HG03039 (cell line): ENCODE measurements at regions not wholly inside any gene's neighbourhood (a gene's known extent, or its start where the extent isn't known, plus 50 kb on each side); places are given as distances from the start of the nearest gene placed in this dataset.
"Not testable (repeated sequence)": the region's sequence is repeated elsewhere in the genome, so short reads cannot be mapped to it uniquely, and the experiment has no call there.

Experiments used
- ATAC-seq: cut with Tn5 transposase; IDR thresholded peaks from one replicate; pipeline ENCODE4 v1.9.1; 2021; ENCODE audit warnings: mild to moderate bottlenecking, moderate library complexity; ENCODE audit not compliant: unreplicated experiment

- ATAC-seq = no peak
These were observed 104.5 kb upstream of the INTU start for GRCh38 chr4:127528302-127528701.

GRCh38 chr4:127529879-127530278 is 102.9 kb upstream of the INTU start:
- not testable (repeated sequence) for ATAC-seq

DNA sequence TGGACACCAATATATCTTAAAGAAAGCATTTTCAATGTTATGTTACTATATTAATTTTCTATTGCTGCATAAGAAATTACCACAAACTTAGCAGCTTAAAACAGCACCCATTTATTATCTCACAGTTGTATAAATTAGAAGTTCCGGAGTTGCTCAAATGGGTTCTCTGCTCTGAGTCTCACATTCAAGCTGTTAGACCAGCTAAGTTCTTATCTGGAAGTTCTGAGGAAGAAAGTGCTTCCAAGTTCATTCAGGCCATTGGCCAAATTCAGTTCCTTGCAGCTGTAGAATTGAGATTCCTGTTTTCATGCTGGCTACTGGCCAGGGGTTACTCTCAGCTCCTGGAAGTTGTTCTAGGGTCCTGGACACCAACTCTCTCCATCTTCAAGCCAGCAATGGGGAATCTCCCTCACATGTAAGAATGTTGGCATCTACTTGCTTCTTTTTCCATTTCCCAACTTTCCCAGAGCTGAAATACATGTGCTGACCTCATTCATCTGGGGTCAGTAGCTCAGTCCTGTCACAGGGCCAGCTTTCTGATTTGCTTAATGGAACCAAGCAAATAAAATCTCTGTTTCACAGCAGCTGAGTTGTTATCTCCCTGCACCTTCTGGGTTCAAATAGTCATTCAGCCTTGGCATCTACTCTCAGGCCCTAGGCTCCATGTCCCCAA is 99.6 kb upstream of the INTU start:
- no peak for ATAC-seq

- ATAC-seq = no peak
These were observed 98.5 kb upstream of the INTU start for GRCh38 chr4:127534041-127534825.

- ATAC-seq = no peak
These were observed 94.7 kb upstream of the INTU start for GRCh38 chr4:127538016-127538415.

DNA sequence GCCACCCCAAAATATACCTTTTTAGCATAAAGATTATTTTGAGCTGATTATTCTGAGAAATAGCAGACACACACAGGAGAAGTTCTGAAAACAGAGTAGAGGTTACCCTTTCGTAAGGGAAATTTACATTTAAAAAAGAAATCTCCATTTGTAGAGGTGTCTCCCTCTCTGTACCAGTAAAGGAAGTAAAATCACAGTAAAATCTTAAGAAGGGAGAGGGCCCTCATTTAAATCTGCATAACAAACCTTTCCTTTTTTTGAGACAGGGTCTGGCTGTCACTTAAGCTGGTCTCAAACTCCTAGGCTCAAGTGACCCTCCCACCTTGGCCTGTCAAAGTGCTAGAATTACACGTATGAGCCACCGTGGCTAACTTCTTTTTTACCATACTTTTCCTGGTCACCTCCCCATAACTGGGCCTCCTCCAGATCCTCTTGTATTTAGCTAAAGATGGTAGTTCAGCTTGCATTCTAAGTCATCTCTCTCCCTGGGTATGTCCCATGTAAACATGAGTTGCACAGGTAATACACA is 92.2 kb upstream of the INTU start:
- no peak for ATAC-seq

DNA sequence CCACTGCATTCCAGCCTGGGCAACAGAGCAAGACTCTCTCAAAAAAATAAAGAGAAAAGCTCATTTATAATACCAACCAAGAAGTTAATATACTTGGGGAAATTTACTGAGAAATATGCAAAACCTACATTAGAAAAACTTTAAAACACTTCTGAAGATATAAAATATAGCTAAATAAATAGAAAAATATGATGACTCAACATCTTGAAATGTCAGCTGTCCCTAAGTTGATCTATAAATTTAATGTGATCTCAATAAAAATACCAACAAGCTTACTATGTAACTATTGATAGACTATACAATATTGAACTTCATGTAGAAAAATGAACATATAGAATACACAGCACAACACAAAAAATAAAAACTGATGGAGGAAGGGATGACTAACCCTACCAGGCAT is 87.5 kb upstream of the INTU start:
- no peak for ATAC-seq

- no peak for ATAC-seq
These were observed 83.5 kb upstream of the INTU start for GRCh38 chr4:127548990-127549925.

- ATAC-seq = no peak
These were observed 77.7 kb upstream of the INTU start for GRCh38 chr4:127555106-127555505.

DNA sequence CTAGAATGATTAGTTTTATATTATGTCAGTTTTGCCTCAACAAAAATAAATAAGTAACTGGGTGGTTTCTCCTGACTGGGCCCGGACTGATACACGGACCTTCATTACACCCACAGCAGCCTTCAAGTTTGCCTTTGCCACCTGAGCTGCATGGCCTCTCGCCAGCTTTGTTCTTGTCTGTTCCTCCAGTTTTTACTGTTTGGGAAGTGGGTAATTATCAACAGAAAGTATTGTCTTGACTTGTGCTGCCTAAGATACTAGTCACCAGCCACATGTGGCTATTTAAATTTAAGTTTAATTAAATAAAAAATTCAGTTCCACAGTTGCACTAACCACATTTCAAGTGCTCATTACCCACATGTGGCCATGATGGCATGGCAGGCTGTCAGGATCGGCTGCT is 74.7 kb upstream of the INTU start:
- ATAC-seq = no peak

- no peak for ATAC-seq
These were observed 74.0 kb upstream of the INTU start for GRCh38 chr4:127558489-127559407.

GRCh38 chr4:127559981-127560380 is 72.8 kb upstream of the INTU start:
- no peak for ATAC-seq

GRCh38 chr4:127560755-127561154 is 72.0 kb upstream of the INTU start:
- no peak for ATAC-seq

- no peak for ATAC-seq
These were observed 58.1 kb upstream of the INTU start for GRCh38 chr4:127574643-127575042.

GRCh38 chr4:127575888-127576287 is 56.9 kb upstream of the INTU start:
- no peak for ATAC-seq

GRCh38 chr4:127578491-127578890 is 54.3 kb upstream of the INTU start:
- no peak for ATAC-seq

DNA sequence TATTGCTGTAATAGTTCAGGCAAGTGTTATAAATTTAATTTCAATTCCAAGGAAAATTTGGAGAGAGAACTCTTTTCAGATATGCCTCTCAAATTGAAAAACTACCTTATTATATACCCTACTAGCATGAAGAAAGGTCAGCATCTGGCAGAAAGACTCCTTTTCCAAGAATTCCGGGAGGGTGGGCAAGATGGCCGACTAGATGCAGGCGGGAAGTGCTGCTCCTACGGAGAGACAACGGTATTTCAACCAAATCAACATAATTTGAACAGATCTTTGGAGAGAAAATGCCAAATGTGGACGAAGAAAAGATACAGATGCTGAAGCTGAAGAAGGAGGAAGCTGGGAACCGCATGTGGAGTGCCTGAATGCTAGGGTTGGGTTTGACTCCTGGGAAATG is 53.8 kb upstream of the INTU start:
- ATAC-seq = no peak

GRCh38 chr4:127579821-127580220 is 52.9 kb upstream of the INTU start:
- no peak for ATAC-seq

DNA sequence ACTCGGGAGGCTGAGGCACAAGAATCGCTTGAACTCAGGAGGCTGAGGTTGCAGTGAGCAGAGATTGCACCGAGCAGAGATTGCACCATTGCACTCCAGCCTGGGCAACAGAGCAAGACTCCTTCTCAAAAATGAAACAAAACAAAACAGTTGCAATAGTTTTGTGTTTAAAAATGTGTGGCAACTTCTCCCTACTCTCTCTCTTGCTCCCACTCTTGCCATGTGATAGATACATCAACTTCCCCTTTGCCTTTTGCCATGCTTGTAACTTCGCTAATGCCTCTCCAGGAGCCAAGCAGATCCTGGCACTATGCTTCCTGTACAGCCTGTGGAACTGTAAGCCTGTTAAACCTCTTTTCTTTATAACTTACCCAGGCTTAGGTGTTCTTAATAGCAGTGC is 52.5 kb upstream of the INTU start:
- ATAC-seq = no peak

GRCh38 chr4:127580891-127581290 is 51.9 kb upstream of the INTU start:
- no peak for ATAC-seq
